D721Med (cell line): ENCODE measurements at regions not wholly inside any gene's neighbourhood (a gene's known extent, or its start where the extent isn't known, plus 50 kb on each side); places are given as distances from the start of the nearest gene placed in this dataset.

Experiments used
- DNase-seq: peaks from one replicate; pipeline ENCODE4 v3.0.0; 2011; ENCODE audit warnings: low spot score; ENCODE audit not compliant: insufficient read length
- FAIRE-seq: peaks from 2 replicates; lab custom pipeline; 2011; peaks lifted over from hg19 to GRCh38; lab: Jason Lieb, UNC
- CTCF ChIP-seq: IDR thresholded peaks from 2 replicates; pipeline ENCODE4 v1.5.1; 2012; ENCODE audit warnings: mild to moderate bottlenecking, control low read depth; ENCODE audit not compliant: insufficient read depth; ENCODE audit errors: missing control alignments

- FAIRE-seq (no peak), DNase-seq (no peak)
- peak; percentile 15 for TF ChIP-seq CTCF
Observed at GRCh38 chr9:88280816-88281382, 107.3 kb upstream of the SPIN1 start.

GRCh38 chr9:88278036-88278435, 110.2 kb upstream of the SPIN1 start:
- no peak for FAIRE-seq
- DNase-seq: no peak
- no peak for TF ChIP-seq CTCF

- FAIRE-seq: no peak
- no peak for TF ChIP-seq CTCF
- DNase-seq: no peak
Observed at GRCh38 chr9:88274078-88274477, 114.2 kb upstream of the SPIN1 start.

- no peak for DNase-seq
- FAIRE-seq: no peak
- TF ChIP-seq CTCF: no peak
Observed at GRCh38 chr9:88272986-88273385, 115.3 kb upstream of the SPIN1 start.

GRCh38 chr9:88270413-88270812, 117.8 kb upstream of the SPIN1 start:
- DNase-seq (no peak), FAIRE-seq (no peak)
- TF ChIP-seq CTCF: no peak

GRCh38 chr9:88268886-88269285, 119.4 kb upstream of the SPIN1 start:
- no peak for FAIRE-seq
- DNase-seq: no peak
- TF ChIP-seq CTCF: no peak

GRCh38 chr9:88267283-88267682, 121.0 kb upstream of the SPIN1 start:
- TF ChIP-seq CTCF: no peak
- FAIRE-seq (no peak), DNase-seq (no peak)
